ENCODE measurements at regions not wholly inside any gene's neighbourhood (a gene's known extent, or its start where the extent isn't known, plus 50 kb on each side); places are given as distances from the start of the nearest gene placed in this dataset.

DNA sequence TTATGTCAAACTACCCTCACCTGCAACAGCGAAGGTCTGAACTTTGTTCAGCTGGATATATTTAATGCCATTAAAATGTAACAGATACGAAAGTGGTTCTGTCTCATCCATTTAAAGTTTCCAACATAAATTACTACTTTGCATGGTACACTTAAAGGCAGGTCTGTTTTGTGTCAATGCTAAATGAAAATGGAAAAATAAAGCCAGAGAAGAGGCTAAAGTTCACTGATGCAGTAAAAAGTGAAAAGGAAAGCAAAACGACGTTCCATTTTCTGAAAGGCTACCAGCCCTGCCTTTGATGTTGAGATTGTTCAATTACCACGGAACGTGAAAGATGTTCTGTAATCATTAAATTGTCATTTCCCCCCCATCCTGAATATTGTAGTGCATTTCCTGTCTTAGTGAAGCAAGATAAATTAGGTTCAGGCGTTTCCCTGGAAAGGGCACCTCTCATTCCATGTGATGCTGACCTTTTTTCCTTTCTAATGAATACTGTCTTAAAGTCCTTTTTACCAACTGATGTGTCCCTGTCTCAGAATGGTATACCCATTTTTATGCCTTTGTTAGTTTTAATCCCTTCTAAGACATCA lies 334.7 kb upstream of the JAG1 start:
- no peak for DNase-seq (ENCODE audit: low read depth)
- TF ChIP-seq, protein P1, sequence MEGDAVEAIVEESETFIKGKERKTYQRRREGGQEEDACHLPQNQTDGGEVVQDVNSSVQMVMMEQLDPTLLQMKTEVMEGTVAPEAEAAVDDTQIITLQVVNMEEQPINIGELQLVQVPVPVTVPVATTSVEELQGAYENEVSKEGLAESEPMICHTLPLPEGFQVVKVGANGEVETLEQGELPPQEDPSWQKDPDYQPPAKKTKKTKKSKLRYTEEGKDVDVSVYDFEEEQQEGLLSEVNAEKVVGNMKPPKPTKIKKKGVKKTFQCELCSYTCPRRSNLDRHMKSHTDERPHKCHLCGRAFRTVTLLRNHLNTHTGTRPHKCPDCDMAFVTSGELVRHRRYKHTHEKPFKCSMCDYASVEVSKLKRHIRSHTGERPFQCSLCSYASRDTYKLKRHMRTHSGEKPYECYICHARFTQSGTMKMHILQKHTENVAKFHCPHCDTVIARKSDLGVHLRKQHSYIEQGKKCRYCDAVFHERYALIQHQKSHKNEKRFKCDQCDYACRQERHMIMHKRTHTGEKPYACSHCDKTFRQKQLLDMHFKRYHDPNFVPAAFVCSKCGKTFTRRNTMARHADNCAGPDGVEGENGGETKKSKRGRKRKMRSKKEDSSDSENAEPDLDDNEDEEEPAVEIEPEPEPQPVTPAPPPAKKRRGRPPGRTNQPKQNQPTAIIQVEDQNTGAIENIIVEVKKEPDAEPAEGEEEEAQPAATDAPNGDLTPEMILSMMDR (conservative IDR thresholded peaks at IDR 0.05; ENCODE audit: low read depth, low read length) = no peak
- no peak overlapping the region for H3K4me3 ChIP-seq (ENCODE audit: low read length)

DNA sequence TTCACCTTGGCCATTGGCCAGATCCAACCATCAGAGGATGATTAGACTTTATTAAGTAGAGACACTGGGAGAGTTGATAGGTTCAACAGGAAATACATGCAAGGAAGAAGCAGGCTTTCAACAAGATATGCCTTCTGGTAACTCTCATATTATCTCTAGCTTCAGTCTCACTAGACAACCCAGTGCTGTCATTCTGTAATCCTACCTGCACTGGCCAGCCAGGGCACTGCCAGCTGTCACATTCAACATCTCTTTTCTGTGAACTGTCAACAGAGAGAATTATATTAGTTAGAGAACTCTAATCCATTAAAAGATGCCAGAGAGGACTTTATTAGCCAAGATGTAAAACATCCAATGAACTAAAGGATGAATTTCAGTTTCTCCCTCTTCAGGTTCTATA lies 337.9 kb upstream of the JAG1 start:
- DNase-seq (ENCODE audit: low read depth) = no peak
- TF ChIP-seq, protein P1 (conservative IDR thresholded peaks at IDR 0.05; ENCODE audit: low read depth, low read length) = no peak

DNA sequence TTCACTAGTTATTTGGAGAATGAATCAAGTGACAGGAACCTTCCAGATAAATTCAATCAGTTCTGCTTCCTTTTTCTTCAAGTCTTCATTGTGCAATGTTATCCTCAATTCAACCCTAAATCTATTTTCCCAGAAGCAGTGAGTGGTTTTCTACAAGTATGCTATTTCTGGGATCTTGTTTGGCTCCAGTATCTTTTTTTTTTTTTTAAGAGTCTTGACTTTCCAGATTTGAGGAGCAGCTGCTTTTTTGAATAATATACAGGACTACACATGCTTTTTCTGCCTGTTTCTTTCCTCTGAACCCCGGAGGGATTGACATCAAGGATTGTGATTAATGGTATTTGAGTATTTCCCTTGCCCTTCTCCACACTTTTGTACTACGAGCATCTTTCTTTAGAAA lies 339.2 kb upstream of the JAG1 start:
- DNase-seq (ENCODE audit: low read depth) = no peak
- TF ChIP-seq, protein P1 (conservative IDR thresholded peaks at IDR 0.05; ENCODE audit: low read depth, low read length) = no peak

More for the DNA sequence above, 337.9 kb upstream of the JAG1 start:
- H3K4me3 ChIP-seq (ENCODE audit: low read length) = no peak overlapping the region

DNA sequence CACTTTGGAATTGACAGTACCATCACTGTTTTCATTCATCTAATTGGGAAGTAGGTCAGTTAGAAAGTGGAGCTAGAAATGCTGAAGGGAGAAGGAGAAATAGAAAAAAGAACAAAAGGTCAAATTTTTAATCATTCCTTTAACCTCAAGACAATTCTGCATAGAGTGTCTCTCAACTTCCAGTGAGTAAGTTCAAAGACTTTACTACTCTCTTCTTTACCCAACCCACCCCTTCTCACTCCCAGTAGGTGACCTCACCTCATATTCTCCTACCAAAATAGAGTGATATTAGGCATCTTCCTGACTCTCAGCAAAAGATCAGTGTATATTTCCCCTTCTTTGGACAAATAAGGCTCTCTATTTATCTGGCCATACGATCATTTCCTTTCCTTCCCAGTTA lies 340.0 kb upstream of the JAG1 start:
- TF ChIP-seq, protein P1 (conservative IDR thresholded peaks at IDR 0.05; ENCODE audit: low read depth, low read length) = no peak
- no peak for DNase-seq (ENCODE audit: low read depth)
- no peak overlapping the region for H3K4me3 ChIP-seq (ENCODE audit: low read length)

More for the DNA sequence above, 339.2 kb upstream of the JAG1 start:
- H3K4me3 ChIP-seq (ENCODE audit: low read length) = no peak overlapping the region

DNA sequence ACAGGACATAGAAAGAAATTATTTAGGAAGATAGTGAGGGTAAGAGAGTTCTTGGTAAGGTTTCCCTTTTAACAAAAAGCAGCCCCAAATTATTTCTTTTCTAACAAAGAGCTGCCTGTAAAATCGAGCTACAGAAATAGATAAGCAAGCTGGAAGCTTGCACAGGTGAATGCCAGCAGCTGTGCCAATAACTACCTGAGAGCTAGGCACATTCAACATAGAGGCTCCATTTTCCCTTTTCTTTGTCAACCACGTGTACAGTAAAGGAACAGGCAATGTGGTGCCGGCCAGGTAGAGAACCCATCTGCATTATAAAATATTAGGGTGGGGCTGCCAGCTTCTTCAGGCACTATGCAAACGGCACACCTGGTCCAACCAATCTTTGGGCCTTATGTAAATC lies 341.6 kb upstream of the JAG1 start:
- no peak overlapping the region for H3K4me3 ChIP-seq (ENCODE audit: low read length)
- TF ChIP-seq, protein P1 (conservative IDR thresholded peaks at IDR 0.05; ENCODE audit: low read depth, low read length) = no peak
- DNase-seq (ENCODE audit: low read depth) = no peak

DNA sequence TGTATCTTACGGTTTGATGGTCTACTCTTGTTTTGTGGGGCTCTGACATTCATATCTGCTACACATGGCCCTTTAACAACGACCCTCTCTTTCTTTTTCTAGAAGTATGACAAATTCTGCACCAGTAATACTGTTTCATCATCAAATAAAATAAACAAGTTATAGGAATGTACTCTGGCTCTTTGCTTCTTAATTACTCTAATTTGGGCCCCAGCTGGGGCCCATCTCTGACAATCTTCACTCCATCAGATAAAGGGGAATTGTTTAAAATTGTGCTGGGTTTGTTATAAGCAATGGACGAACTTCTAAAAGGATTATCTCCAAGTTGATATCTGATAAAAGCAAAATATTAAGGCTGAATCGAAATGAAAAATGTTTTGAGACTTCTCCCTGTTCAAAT lies 343.6 kb upstream of the JAG1 start:
- TF ChIP-seq, protein P1 (conservative IDR thresholded peaks at IDR 0.05; ENCODE audit: low read depth, low read length) = no peak
- no peak for DNase-seq (ENCODE audit: low read depth)
- no peak overlapping the region for H3K4me3 ChIP-seq (ENCODE audit: low read length)

DNA sequence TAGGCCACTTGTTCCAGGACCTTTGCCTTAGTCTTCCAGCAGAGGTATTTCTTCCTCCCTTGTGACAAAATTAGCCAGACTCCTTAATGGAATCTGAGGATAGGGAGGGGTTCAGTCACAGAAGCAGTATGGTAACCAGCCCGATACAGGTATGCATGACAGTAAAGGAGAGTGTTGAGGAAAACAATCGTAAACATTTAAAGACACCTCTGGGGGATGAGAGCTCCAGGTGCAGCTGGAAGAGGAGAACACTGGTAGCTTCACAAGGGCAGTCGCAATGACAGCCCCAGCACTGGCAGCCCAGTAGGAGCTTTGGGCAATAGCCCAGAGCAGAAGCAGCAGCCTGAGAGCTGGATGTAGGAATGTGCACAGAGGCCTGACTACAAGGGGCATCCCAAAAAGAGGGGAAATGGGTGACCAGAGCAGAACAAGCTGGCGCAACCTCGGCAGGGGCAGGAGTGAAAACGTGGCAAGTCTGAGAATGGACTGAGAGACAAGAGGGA lies 344.9 kb upstream of the JAG1 start:
- TF ChIP-seq, protein P1 (conservative IDR thresholded peaks at IDR 0.05; ENCODE audit: low read depth, low read length) = no peak
- no peak for DNase-seq (ENCODE audit: low read depth)
- no peak overlapping the region for H3K4me3 ChIP-seq (ENCODE audit: low read length)
